Calu3 (cell line): ENCODE measurements at regions not wholly inside any gene's neighbourhood (a gene's known extent, or its start where the extent isn't known, plus 50 kb on each side); places are given as distances from the start of the nearest gene placed in this dataset.

Experiments used
- BruUV-seq: library from RNA; stranded (reverse); fragments of 400-500 nt; replicated peaks from 2 replicates; lab custom pipeline; 2021; lab: Mats Ljungman, UMichigan
- CTCF ChIA-PET: fragments of 300-600 bp; sonication (Branson Sonifier 250); formaldehyde crosslinking; loops from one replicate; lab custom pipeline; 2022; ENCODE audit warnings: antibody characterized with exemption; lab: Charles Lee
- DNase-seq: peaks from one replicate; pipeline ENCODE4 v3.0.0; 2022
- H3K27ac Mint-ChIP-seq: one replicate; pipeline ENCODE4 v1.8.0; 2022; ENCODE audit warnings: mixed read lengths; ENCODE audit not compliant: unreplicated experiment
- H3K27me3 Mint-ChIP-seq: one replicate; pipeline ENCODE4 v1.8.0; 2022; ENCODE audit warnings: mixed read lengths; ENCODE audit not compliant: unreplicated experiment
- H3K36me3 Mint-ChIP-seq: one replicate; pipeline ENCODE4 v1.8.0; 2022; ENCODE audit warnings: mild to moderate bottlenecking, moderate library complexity, mixed read lengths; ENCODE audit not compliant: insufficient read depth, unreplicated experiment
- H3K4me1 Mint-ChIP-seq: one replicate; pipeline ENCODE4 v1.8.0; 2022; ENCODE audit warnings: mild to moderate bottlenecking, low read depth, mixed read lengths; ENCODE audit not compliant: unreplicated experiment
- H3K4me3 Mint-ChIP-seq: one replicate; pipeline ENCODE4 v1.8.0; 2022; ENCODE audit warnings: mild to moderate bottlenecking, low read depth, moderate library complexity, mixed read lengths; ENCODE audit not compliant: unreplicated experiment
- H3K9me3 Mint-ChIP-seq: one replicate; pipeline ENCODE4 v1.8.0; 2022; ENCODE audit warnings: low read depth, mixed read lengths; ENCODE audit not compliant: unreplicated experiment
- intact Hi-C: fragments of 100-400 bp; cut with micrococcal nuclease; formaldehyde crosslinking; loops from one replicate; pipeline ENCODE4 v1.10.0; 2022; ENCODE audit not compliant: unreplicated experiment
- TF ChIP-seq, protein P1 (sequence below): fragments of 200-600 bp; IDR thresholded peaks from one replicate; pipeline ENCODE4 v1.8.0; 2022; ENCODE audit warnings: antibody characterized with exemption; ENCODE audit not compliant: unreplicated experiment

DNA sequence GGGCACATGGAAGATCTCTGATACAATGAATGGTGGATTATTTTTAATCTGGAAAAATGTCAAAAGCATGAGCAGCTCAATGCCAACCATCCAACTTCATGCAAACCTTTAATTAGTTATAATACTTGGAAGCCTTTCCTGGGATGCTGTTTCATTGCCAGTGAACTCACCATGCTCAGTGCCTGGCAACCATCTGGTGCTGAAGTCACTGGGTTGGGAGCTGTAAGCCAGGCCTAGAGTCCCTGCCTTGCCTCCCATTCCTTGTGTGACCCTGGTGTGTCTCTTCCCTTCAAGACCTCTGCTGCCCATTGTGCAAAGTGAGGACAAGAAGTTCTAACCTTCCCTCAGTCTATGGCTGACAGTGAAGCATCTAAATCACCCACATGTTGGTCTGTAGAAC is 458.7 kb downstream of the RNF144A start:
- TF ChIP-seq, protein P1, sequence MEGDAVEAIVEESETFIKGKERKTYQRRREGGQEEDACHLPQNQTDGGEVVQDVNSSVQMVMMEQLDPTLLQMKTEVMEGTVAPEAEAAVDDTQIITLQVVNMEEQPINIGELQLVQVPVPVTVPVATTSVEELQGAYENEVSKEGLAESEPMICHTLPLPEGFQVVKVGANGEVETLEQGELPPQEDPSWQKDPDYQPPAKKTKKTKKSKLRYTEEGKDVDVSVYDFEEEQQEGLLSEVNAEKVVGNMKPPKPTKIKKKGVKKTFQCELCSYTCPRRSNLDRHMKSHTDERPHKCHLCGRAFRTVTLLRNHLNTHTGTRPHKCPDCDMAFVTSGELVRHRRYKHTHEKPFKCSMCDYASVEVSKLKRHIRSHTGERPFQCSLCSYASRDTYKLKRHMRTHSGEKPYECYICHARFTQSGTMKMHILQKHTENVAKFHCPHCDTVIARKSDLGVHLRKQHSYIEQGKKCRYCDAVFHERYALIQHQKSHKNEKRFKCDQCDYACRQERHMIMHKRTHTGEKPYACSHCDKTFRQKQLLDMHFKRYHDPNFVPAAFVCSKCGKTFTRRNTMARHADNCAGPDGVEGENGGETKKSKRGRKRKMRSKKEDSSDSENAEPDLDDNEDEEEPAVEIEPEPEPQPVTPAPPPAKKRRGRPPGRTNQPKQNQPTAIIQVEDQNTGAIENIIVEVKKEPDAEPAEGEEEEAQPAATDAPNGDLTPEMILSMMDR = no peak
- CTCF ChIA-PET = no interaction called here
- Mint-ChIP-seq H3K9me3 (no peaks in the 10 kb centered on the region), H3K4me3 (no peak overlapping the region), H3K36me3 (peaks cover 4% of the 10 kb centered on the region), H3K27ac (no peak overlapping the region), H3K27me3 (peaks cover 9% of the 10 kb centered on the region), H3K4me1 (peaks cover 12% of the 10 kb centered on the region)
- no peak for DNase-seq
- intact Hi-C loops = no loop called here
- no TSS peak for BruUV-seq

DNA sequence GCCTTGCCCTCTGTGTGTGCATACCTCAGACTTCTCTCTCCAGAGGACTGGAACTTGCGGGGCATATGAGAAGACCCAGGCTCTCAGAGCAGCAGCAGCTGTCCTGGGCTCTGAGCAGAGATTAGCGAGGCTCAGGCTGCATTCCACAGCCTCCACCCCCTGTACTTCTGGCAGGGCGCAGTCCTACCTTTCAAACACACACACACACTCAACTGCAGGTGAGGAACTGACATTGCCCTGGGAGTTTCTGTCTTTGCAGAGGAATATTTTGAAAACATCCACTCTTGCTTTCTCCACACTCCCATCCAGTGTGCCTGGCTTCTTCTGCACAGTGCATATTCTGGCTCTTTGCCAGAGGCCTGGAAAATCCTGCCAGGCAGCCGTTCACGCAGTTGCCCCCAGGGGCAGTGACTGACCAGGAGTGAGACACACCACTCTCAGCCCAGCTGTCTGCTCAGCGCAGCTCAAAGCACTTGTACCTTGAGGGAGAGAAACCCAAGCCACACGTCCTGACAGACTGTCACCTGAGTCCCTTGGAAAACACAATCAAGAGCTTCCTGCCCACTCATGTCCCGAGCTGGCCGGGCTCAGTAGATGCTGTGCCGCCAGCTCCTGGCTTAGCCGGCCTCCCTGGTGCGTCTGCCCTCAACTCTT is 460.8 kb downstream of the RNF144A start:
- peak; percentile 73 for DNase-seq
- CTCF ChIA-PET = interaction anchor here (0.5 to 0.6 kb wide), 2 partner anchors 332 to 1740 kb away, joined by 3 read pairs; no protein-coding TSS in a partner anchor
- Mint-ChIP-seq H3K36me3 (peaks cover 4% of the 10 kb centered on the region), H3K4me3 (no peak overlapping the region), H3K9me3 (no peaks in the 10 kb centered on the region), H3K4me1 (peaks cover 12% of the 10 kb centered on the region), H3K27ac (no peak overlapping the region), H3K27me3 (peaks cover 9% of the 10 kb centered on the region)
- TF ChIP-seq, protein P1 = no peak
- BruUV-seq = no TSS peak
- intact Hi-C loops = no loop called here

DNA sequence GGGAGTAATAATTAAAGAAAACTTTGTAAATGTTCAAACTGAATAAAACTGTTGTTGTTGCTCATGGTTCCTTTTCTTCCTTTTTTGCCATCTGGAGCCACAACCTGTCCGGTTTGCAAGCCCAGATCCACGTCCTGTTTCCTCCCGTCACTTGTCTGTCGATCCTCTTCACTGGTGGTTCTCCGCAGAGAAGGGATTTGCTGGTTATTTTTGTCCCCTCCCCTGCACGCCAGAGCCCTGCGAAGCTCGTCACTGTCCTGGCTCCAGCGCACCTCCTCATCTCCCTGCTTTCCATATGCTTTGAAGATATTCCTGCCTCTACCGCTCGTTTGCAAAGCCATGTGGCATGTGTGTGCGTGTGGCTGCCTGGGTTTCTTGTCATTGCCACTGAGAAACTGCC is 461.4 kb downstream of the RNF144A start:
- no peak overlapping the region for H3K4me3 Mint-ChIP-seq
- intact Hi-C loops = no loop called here

DNA sequence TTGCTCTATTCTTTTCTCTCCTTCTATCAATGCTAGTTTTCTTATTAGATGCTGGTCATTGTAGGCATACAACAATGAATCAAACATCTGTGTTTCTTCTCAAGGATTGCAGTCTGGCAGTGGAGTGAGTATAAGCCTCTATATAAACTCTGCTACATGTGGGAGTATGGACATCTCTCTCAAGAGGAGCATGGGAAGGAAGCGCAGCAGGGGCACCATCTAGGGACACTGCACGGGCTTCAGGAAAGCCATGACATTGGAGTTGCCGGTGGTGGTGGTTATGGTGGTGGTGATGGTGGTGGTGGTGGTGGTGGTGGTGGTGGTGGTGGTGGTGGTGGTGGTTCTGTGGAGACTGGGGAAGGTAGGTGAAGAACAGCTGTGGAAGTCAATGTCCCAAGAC is 462.6 kb downstream of the RNF144A start:
- intact Hi-C loops = no loop called here

More for the DNA sequence above, 461.4 kb downstream of the RNF144A start:
- Mint-ChIP-seq H3K9me3 (no peaks in the 10 kb centered on the region), H3K27ac (no peak overlapping the region), H3K4me1 (peaks cover 12% of the 10 kb centered on the region), H3K36me3 (peaks cover 4% of the 10 kb centered on the region), H3K27me3 (peaks cover 15% of the 10 kb centered on the region)
- BruUV-seq = no TSS peak
- TF ChIP-seq, protein P1 = no peak
- DNase-seq = no peak
- CTCF ChIA-PET = interaction anchor here (0.5 kb wide), 1 partner anchor 1739 kb away, joined by 3 read pairs; no protein-coding TSS in a partner anchor

More for the DNA sequence above, 462.6 kb downstream of the RNF144A start:
- DNase-seq = no peak
- H3K36me3 Mint-ChIP-seq = peaks cover 4% of the 10 kb centered on the region
- no peaks in the 10 kb centered on the region for H3K9me3 Mint-ChIP-seq
- H3K27ac Mint-ChIP-seq = no peak overlapping the region
- TF ChIP-seq, protein P1 = no peak
- BruUV-seq = no TSS peak
- peaks cover 16% of the 10 kb centered on the region for H3K27me3 Mint-ChIP-seq
- CTCF ChIA-PET = no interaction called here
- no peak overlapping the region for H3K4me3 Mint-ChIP-seq
- peaks cover 12% of the 10 kb centered on the region for H3K4me1 Mint-ChIP-seq
